ENCODE measurements at regions not wholly inside any gene's neighbourhood (a gene's known extent, or its start where the extent isn't known, plus 50 kb on each side); places are given as distances from the start of the nearest gene placed in this dataset.

GRCh38 chr5:27392716-27393115 lies 354.3 kb upstream of the CDH9 start:
- no TSS peak for BruUV-seq (replicated peaks)
- Histone ChIP-seq H3K4me3 (replicated peaks in 1 of 3; ENCODE audit: insufficient read depth in 1 of 3, low read depth in 1 of 3, low read length in 3 of 3) (no peak overlapping the region), H4K20me1 (replicated peaks; ENCODE audit: control insufficient read depth, extremely low read depth, insufficient read depth, low read length) (no peaks in the 10 kb centered on the region), H3K27ac (ENCODE audit: insufficient read depth, low read depth, low read length) (no peak overlapping the region), H3K36me3 (ENCODE audit: control insufficient read depth in 2 of 2, extremely low read depth in 1 of 2, insufficient read depth in 2 of 2, low read length in 2 of 2) (no peaks in the 10 kb centered on the region), H3K79me2 (ENCODE audit: control insufficient read depth, insufficient read depth, low read length) (no peaks in the 10 kb centered on the region), H2AFZ (ENCODE audit: low read depth, low read length) (no peak overlapping the region), H3K9me3 (replicated peaks; ENCODE audit: control insufficient read depth, insufficient read depth, low read length) (no peaks in the 10 kb centered on the region), H3K4me1 (ENCODE audit: control insufficient read depth, extremely low read depth, insufficient read depth, low read length) (no peaks in the 10 kb centered on the region), H3K27me3 (ENCODE audit: control insufficient read depth in 2 of 2, insufficient read depth in 2 of 2, low read length in 2 of 2) (no peaks in the 10 kb centered on the region), H3K9me1 (replicated peaks; ENCODE audit: control insufficient read depth, extremely low read depth, insufficient read depth, low read length) (no peaks in the 10 kb centered on the region), H3K9ac (replicated peaks; ENCODE audit: extremely low read depth, insufficient read depth, low read length) (no peak overlapping the region), H3K4me2 (ENCODE audit: insufficient read depth, low read length) (no peak overlapping the region)
- FAIRE-seq (no peak), DNase-seq (ENCODE audit: low read depth, low spot score) (no peak)
- no peak for TF ChIP-seq JUN (IDR thresholded peaks at IDR 0.05; ENCODE audit: borderline replicate concordance, insufficient read depth, insufficient read length, low read depth)
- TF ChIP-seq MYC (IDR thresholded peaks at IDR 0.05; ENCODE audit: low read depth, low read length): no peak
- TF ChIP-seq, protein P1, sequence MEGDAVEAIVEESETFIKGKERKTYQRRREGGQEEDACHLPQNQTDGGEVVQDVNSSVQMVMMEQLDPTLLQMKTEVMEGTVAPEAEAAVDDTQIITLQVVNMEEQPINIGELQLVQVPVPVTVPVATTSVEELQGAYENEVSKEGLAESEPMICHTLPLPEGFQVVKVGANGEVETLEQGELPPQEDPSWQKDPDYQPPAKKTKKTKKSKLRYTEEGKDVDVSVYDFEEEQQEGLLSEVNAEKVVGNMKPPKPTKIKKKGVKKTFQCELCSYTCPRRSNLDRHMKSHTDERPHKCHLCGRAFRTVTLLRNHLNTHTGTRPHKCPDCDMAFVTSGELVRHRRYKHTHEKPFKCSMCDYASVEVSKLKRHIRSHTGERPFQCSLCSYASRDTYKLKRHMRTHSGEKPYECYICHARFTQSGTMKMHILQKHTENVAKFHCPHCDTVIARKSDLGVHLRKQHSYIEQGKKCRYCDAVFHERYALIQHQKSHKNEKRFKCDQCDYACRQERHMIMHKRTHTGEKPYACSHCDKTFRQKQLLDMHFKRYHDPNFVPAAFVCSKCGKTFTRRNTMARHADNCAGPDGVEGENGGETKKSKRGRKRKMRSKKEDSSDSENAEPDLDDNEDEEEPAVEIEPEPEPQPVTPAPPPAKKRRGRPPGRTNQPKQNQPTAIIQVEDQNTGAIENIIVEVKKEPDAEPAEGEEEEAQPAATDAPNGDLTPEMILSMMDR (IDR thresholded peaks at IDR 0.05; ENCODE audit: extremely low read depth in 1 of 2, insufficient read depth in 1 of 2, low read depth in 1 of 2, low read length in 2 of 2): no peak
- TF ChIP-seq EZH2 (IDR thresholded peaks at IDR 0.05; ENCODE audit: borderline replicate concordance, low read depth, low read length, severe bottlenecking): no peak
- no peak for TF ChIP-seq POLR2AphosphoS5 (IDR thresholded peaks at IDR 0.05; ENCODE audit: insufficient read depth, low read depth, low read length)
- no peak for TF ChIP-seq MAX (IDR thresholded peaks at IDR 0.05; ENCODE audit: insufficient read depth, insufficient read length)
- no peak for TF ChIP-seq POLR2A (IDR thresholded peaks at IDR 0.05; ENCODE audit: low read depth, low read length)
- TF ChIP-seq GATA2 (IDR thresholded peaks at IDR 0.05; ENCODE audit: insufficient read depth, insufficient read length, low read depth, low read length): no peak
- TF ChIP-seq FOS (IDR thresholded peaks at IDR 0.05; ENCODE audit: borderline replicate concordance, insufficient read depth, low read length): no peak
- dilution Hi-C loops (cut with MboI; ENCODE audit: extremely low pct_ligation_motif_present, low sequenced_read_pairs) (no loop called here), intact Hi-C loops (cut with micrococcal nuclease) (no loop called here)
- ChIA-PET POLR2A (no interaction called here), CTCF (no interaction called here)

Data from endothelial cell of umbilical vein (primary cell).